Transverse colon (tissue), 4 donors: ENCODE measurements at regions not wholly inside any gene's neighbourhood (a gene's known extent, or its start where the extent isn't known, plus 50 kb on each side); places are given as distances from the start of the nearest gene placed in this dataset.

Experiments
- DNase-seq: peaks from one replicate; pipeline ENCODE4 v3.0.0-alpha.2; 2019
- H3K27ac ChIP-seq, 4 donors: fragments of 200-600 bp; sonication (generic); 2 replicates each; pipeline ENCODE4 v1.5.1; 2016 to 2018; ENCODE audit warnings: inconsistent platforms in 4 of 4
- H3K27me3 ChIP-seq: fragments of 200-600 bp; sonication (generic); 2 replicates; pipeline ENCODE4 v1.5.1; 2017; ENCODE audit warnings: inconsistent platforms
- H3K36me3 ChIP-seq, 4 donors: fragments of 200-600 bp; sonication (generic); 2 replicates each; pipeline ENCODE4 v1.5.1; 2017 to 2019; ENCODE audit warnings: inconsistent platforms in 4 of 4
- H3K4me1 ChIP-seq, 4 donors: fragments of 200-600 bp; sonication (generic); 2 replicates each; pipeline ENCODE4 v1.5.1; 2017 to 2020; ENCODE audit warnings: inconsistent platforms in 4 of 4
- H3K4me3 ChIP-seq, 4 donors: fragments of 200-600 bp; sonication (generic); 1 replicate in 1 of 4; 2 replicates in 3 of 4; pipeline versions ENCODE4 v1.5.1 to v1.6.1; 2017 to 2019; ENCODE audit warnings: inconsistent platforms in 4 of 4
- H3K9me3 ChIP-seq, 2 donors: fragments of 200-600 bp; sonication (generic); 2 replicates each; pipeline ENCODE4 v1.5.1; 2017 to 2019; ENCODE audit warnings: inconsistent platforms in 2 of 2
- CTCF ChIP-seq, 5 experiments: fragments of 200-600 bp in 3 of 5; fragments of 450-650 bp in 2 of 5; sonication (generic) in 3 of 5; IDR thresholded peaks; 1 replicate in 2 of 5; 2 replicates in 3 of 5; pipeline ENCODE4 v1.5.1; 2016 to 2017; ENCODE audit warnings: antibody characterized with exemption in 5 of 5, inconsistent platforms in 3 of 5, mild to moderate bottlenecking in 2 of 5, moderate library complexity in 1 of 5
- EP300 ChIP-seq: sonication (generic); formaldehyde crosslinking; IDR thresholded peaks from one replicate; pipeline ENCODE4 v1.6.1; 2017; ENCODE audit warnings: antibody characterized with exemption, low read depth
- POLR2A ChIP-seq: fragments of 450-650 bp; IDR thresholded peaks from one replicate; pipeline ENCODE4 v1.6.1; 2016; ENCODE audit warnings: antibody characterized with exemption, mild to moderate bottlenecking, moderate library complexity
- POLR2AphosphoS5 ChIP-seq, 3 donors: sonication (generic); formaldehyde crosslinking; IDR thresholded peaks; one replicate each; pipeline ENCODE4 v1.6.1; 2016; ENCODE audit warnings: antibody characterized with exemption in 3 of 3
- WGBS, 2 donors: methylation state at CpG; one replicate each; pipeline ENCODE4 v1.1.5; 2018; ENCODE audit warnings: low coverage in 1 of 2; 5-methylcytosine and 5-hydroxymethylcytosine counted together
- in situ Hi-C, 4 donors: fragments of 200-750 bp; cut with MboI; loops; one replicate each; pipeline versions ENCODE4 v1.15.0 to v1.15.1; 2017; ENCODE audit warnings: low sequenced_read_pairs in 3 of 4, low pct_ligation_motif_present in 1 of 4, low pct_unique_long_range_greater_than_20kb in 1 of 4
- intact Hi-C: fragments of 100-400 bp; cut with DNase I; formaldehyde crosslinking; loops from one replicate; pipeline ENCODE4 v1.15.1; 2023; ENCODE audit warnings: low total_unique reads

- Histone ChIP-seq H3K36me3 (no peaks in the 10 kb centered on the region), H3K27me3 (no peaks in the 10 kb centered on the region), H3K9me3 (no peaks in the 10 kb centered on the region), H3K27ac (no peak overlapping the region), H3K4me1 (no peaks in the 10 kb centered on the region), H3K4me3 (no peak overlapping the region)
- WGBS, 2 donors, result 19 to 25% methylated on average over 2 of the region's 2 CpGs
- TF ChIP-seq POLR2AphosphoS5 (IDR thresholded peaks at IDR 0.05) (no peak), POLR2A (no peak), EP300 (no peak), CTCF (IDR thresholded peaks at IDR 0.05) (no peak)
- intact Hi-C loops, result no loop called here
- in situ Hi-C loops, result no loop called here
- DNase-seq, result no peak
Measured at GRCh38 chr4:156437666-156438065, 484.0 kb upstream of the CTSO start.

- intact Hi-C loops (no loop called here), in situ Hi-C loops (no loop called here)
- Histone ChIP-seq H3K36me3 (no peaks in the 10 kb centered on the region), H3K9me3 (no peaks in the 10 kb centered on the region), H3K27ac (no peak overlapping the region), H3K4me3 (no peak overlapping the region), H3K27me3 (no peaks in the 10 kb centered on the region), H3K4me1 (no peaks in the 10 kb centered on the region)
- no peak for DNase-seq
- WGBS, 2 donors, result 79 to 95% methylated on average over 1 of the region's 1 CpG
- TF ChIP-seq EP300 (no peak), CTCF (IDR thresholded peaks at IDR 0.05) (no peak), POLR2A (no peak), POLR2AphosphoS5 (IDR thresholded peaks at IDR 0.05) (no peak)
Measured at GRCh38 chr4:156422576-156422975, 468.9 kb upstream of the CTSO start.

GRCh38 chr4:156420623-156421022 lies 467.0 kb upstream of the CTSO start:
- TF ChIP-seq CTCF (IDR thresholded peaks at IDR 0.05) (no peak), POLR2A (no peak), EP300 (no peak), POLR2AphosphoS5 (IDR thresholded peaks at IDR 0.05) (no peak)
- Histone ChIP-seq H3K27me3 (no peaks in the 10 kb centered on the region), H3K4me1 (no peaks in the 10 kb centered on the region), H3K9me3 (no peaks in the 10 kb centered on the region), H3K4me3 (no peak overlapping the region), H3K36me3 (no peaks in the 10 kb centered on the region), H3K27ac (no peak overlapping the region)
- intact Hi-C loops (no loop called here), in situ Hi-C loops (no loop called here)
- DNase-seq, result no peak
- WGBS, 2 donors, result 44 to 73% methylated on average over 1 of the region's 1 CpG

- intact Hi-C loops (no loop called here), in situ Hi-C loops (no loop called here)
- Histone ChIP-seq H3K27ac (no peak overlapping the region), H3K4me3 (no peak overlapping the region), H3K27me3 (no peaks in the 10 kb centered on the region), H3K9me3 (no peaks in the 10 kb centered on the region), H3K36me3 (no peaks in the 10 kb centered on the region), H3K4me1 (no peaks in the 10 kb centered on the region)
- 41 to 54% methylated on average over 2 of the region's 2 CpGs for WGBS, 2 donors
- TF ChIP-seq POLR2A (no peak), POLR2AphosphoS5 (IDR thresholded peaks at IDR 0.05) (no peak), EP300 (no peak), CTCF (IDR thresholded peaks at IDR 0.05) (no peak)
- no peak for DNase-seq
Measured at GRCh38 chr4:156419080-156419685, 465.5 kb upstream of the CTSO start.
